Neural cell (in vitro differentiated cells): ENCODE measurements at regions not wholly inside any gene's neighbourhood (a gene's known extent, or its start where the extent isn't known, plus 50 kb on each side); places are given as distances from the start of the nearest gene placed in this dataset.

Source experiments
- H2AFZ ChIP-seq: fragments of 200-600, 300-800 bp; sonication (generic), shearing (Covaris generic); 2 replicates; pipeline ENCODE4 v1.6.0; 2014; ENCODE audit warnings: low read depth, mild to moderate bottlenecking, antibody characterized with exemption, low read length, moderate library complexity
- H3F3A ChIP-seq: fragments of 200-600 bp; shearing (Covaris generic); 2 replicates; pipeline ENCODE4 v1.6.1; 2016; ENCODE audit warnings: mild to moderate bottlenecking, moderate library complexity, mixed read lengths, antibody characterized with exemption, low read length; ENCODE audit not compliant: insufficient read depth, poor library complexity, severe bottlenecking
- H3K27ac ChIP-seq: fragments of 200-600, 300-800 bp; sonication (generic), shearing (Covaris generic); 2 replicates; pipeline ENCODE4 v1.5.1; 2014; ENCODE audit warnings: mild to moderate bottlenecking, low read length, moderate library complexity
- H3K27me3 ChIP-seq: fragments of 300-800, 200-600 bp; sonication (generic), shearing (Covaris generic); 2 replicates; pipeline ENCODE4 v1.6.0; 2014; ENCODE audit warnings: mild to moderate bottlenecking, low read depth, low read length, moderate library complexity; ENCODE audit not compliant: insufficient read depth
- H3K36me3 ChIP-seq: fragments of 300-800, 200-600 bp; sonication (generic), shearing (Covaris generic); 2 replicates; pipeline ENCODE4 v1.5.1; 2014; ENCODE audit warnings: mild to moderate bottlenecking, antibody characterized with exemption, low read length, moderate library complexity; ENCODE audit not compliant: insufficient read depth
- H3K4me2 ChIP-seq: fragments of 300-800, 200-600 bp; sonication (generic), shearing (Covaris generic); 2 replicates; pipeline ENCODE4 v1.6.0; 2014; ENCODE audit warnings: mild to moderate bottlenecking, low read length
- H3K4me3 ChIP-seq: fragments of 300-800, 200-600 bp; sonication (generic), shearing (Covaris generic); 2 replicates; pipeline ENCODE4 v1.5.1; 2014; ENCODE audit warnings: mild to moderate bottlenecking, low read length, moderate library complexity
- H3K79me2 ChIP-seq: fragments of 200-600 bp; shearing (Covaris generic); replicated peaks from 2 replicates; pipeline ENCODE4 v1.6.0; 2014; ENCODE audit warnings: mild to moderate bottlenecking, low read length, moderate library complexity; ENCODE audit not compliant: insufficient read depth
- H3K9ac ChIP-seq: fragments of 300-800, 200-600 bp; sonication (generic), shearing (Covaris generic); 2 replicates; pipeline ENCODE4 v1.6.1; 2016; ENCODE audit warnings: mild to moderate bottlenecking, low read length, mixed read lengths
- H3K9me2 ChIP-seq: fragments of 200-600 bp; shearing (Covaris generic); 2 replicates; pipeline ENCODE4 v1.6.1; 2016; ENCODE audit warnings: mild to moderate bottlenecking, low read length, mixed read lengths; ENCODE audit not compliant: insufficient read depth
- H3K9me3 ChIP-seq: fragments of 200-600, 300-800 bp; sonication (generic), shearing (Covaris generic); 2 replicates; pipeline ENCODE4 v1.6.1; 2016; ENCODE audit warnings: mild to moderate bottlenecking, mixed run types, low read length, moderate library complexity, mixed read lengths
- H4K20me1 ChIP-seq: fragments of 200-600 bp; shearing (Covaris generic); 2 replicates; pipeline ENCODE4 v1.6.1; 2016; ENCODE audit warnings: mild to moderate bottlenecking, mixed run types; ENCODE audit not compliant: insufficient read depth
- EP300 ChIP-seq: fragments of 450-650 bp; conservative IDR thresholded peaks from 2 replicates; pipeline ENCODE4 v1.6.1; 2014; ENCODE audit warnings: antibody characterized with exemption, mild to moderate bottlenecking, moderate library complexity; ENCODE audit not compliant: poor library complexity, severe bottlenecking
- EZH2 ChIP-seq: fragments of 200-600, 300-800 bp; shearing (Covaris generic), sonication (generic); IDR thresholded peaks from 2 replicates; pipeline ENCODE4 v1.6.1; 2014; ENCODE audit warnings: antibody characterized with exemption, low read length, borderline replicate concordance, mild to moderate bottlenecking; ENCODE audit not compliant: insufficient read depth, poor library complexity, severe bottlenecking
- MXI1 ChIP-seq: fragments of 450-650 bp; conservative IDR thresholded peaks from 2 replicates; pipeline ENCODE4 v1.6.1; 2014; ENCODE audit warnings: antibody characterized with exemption, mild to moderate bottlenecking; ENCODE audit not compliant: poor library complexity, severe bottlenecking
- POLR2AphosphoS5 ChIP-seq: IDR thresholded peaks from 2 replicates; pipeline ENCODE4 v1.6.1; 2012
- RAD21 ChIP-seq: fragments of 450-650 bp; conservative IDR thresholded peaks from 2 replicates; pipeline ENCODE4 v1.6.1; 2014; ENCODE audit warnings: antibody characterized with exemption, mild to moderate bottlenecking, moderate library complexity
- SMC3 ChIP-seq: fragments of 450-650 bp; conservative IDR thresholded peaks from 2 replicates; pipeline ENCODE4 v1.6.1; 2014; ENCODE audit warnings: antibody characterized with exemption, mild to moderate bottlenecking, moderate library complexity; ENCODE audit not compliant: poor library complexity
- TAF1 ChIP-seq: IDR thresholded peaks from 2 replicates; pipeline ENCODE4 v1.6.1; 2012; ENCODE audit warnings: low read depth
- TF ChIP-seq, protein P1 (sequence below): IDR thresholded peaks from 2 replicates; pipeline ENCODE4 v1.6.1; 2012; ENCODE audit warnings: borderline replicate concordance
- TF ChIP-seq, protein P2 (sequence below): fragments of 450-650 bp; IDR thresholded peaks from 2 replicates; pipeline ENCODE4 v1.5.1; 2014; ENCODE audit warnings: antibody characterized with exemption, mild to moderate bottlenecking, moderate library complexity; ENCODE audit not compliant: poor library complexity, severe bottlenecking

- H3K27me3 ChIP-seq = no peaks in the 10 kb centered on the region
- H3K9me3 ChIP-seq = no peaks in the 10 kb centered on the region
- no peak overlapping the region for H3K4me2 ChIP-seq
- no peaks in the 10 kb centered on the region for H4K20me1 ChIP-seq
- H3K27ac ChIP-seq = no peak overlapping the region
- H3K9me2 ChIP-seq = no peaks in the 10 kb centered on the region
- no peak overlapping the region for H2AFZ ChIP-seq
- no peaks in the 10 kb centered on the region for H3K36me3 ChIP-seq
- H3K79me2 ChIP-seq = no peaks in the 10 kb centered on the region
- peaks cover 2% of the 10 kb centered on the region for H3F3A ChIP-seq
- TF ChIP-seq, protein P1, sequence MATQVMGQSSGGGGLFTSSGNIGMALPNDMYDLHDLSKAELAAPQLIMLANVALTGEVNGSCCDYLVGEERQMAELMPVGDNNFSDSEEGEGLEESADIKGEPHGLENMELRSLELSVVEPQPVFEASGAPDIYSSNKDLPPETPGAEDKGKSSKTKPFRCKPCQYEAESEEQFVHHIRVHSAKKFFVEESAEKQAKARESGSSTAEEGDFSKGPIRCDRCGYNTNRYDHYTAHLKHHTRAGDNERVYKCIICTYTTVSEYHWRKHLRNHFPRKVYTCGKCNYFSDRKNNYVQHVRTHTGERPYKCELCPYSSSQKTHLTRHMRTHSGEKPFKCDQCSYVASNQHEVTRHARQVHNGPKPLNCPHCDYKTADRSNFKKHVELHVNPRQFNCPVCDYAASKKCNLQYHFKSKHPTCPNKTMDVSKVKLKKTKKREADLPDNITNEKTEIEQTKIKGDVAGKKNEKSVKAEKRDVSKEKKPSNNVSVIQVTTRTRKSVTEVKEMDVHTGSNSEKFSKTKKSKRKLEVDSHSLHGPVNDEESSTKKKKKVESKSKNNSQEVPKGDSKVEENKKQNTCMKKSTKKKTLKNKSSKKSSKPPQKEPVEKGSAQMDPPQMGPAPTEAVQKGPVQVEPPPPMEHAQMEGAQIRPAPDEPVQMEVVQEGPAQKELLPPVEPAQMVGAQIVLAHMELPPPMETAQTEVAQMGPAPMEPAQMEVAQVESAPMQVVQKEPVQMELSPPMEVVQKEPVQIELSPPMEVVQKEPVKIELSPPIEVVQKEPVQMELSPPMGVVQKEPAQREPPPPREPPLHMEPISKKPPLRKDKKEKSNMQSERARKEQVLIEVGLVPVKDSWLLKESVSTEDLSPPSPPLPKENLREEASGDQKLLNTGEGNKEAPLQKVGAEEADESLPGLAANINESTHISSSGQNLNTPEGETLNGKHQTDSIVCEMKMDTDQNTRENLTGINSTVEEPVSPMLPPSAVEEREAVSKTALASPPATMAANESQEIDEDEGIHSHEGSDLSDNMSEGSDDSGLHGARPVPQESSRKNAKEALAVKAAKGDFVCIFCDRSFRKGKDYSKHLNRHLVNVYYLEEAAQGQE = no peak
- no peak for TF ChIP-seq SMC3
- TF ChIP-seq, protein P2, sequence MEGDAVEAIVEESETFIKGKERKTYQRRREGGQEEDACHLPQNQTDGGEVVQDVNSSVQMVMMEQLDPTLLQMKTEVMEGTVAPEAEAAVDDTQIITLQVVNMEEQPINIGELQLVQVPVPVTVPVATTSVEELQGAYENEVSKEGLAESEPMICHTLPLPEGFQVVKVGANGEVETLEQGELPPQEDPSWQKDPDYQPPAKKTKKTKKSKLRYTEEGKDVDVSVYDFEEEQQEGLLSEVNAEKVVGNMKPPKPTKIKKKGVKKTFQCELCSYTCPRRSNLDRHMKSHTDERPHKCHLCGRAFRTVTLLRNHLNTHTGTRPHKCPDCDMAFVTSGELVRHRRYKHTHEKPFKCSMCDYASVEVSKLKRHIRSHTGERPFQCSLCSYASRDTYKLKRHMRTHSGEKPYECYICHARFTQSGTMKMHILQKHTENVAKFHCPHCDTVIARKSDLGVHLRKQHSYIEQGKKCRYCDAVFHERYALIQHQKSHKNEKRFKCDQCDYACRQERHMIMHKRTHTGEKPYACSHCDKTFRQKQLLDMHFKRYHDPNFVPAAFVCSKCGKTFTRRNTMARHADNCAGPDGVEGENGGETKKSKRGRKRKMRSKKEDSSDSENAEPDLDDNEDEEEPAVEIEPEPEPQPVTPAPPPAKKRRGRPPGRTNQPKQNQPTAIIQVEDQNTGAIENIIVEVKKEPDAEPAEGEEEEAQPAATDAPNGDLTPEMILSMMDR = no peak
- no peak for TF ChIP-seq EZH2
- no peak for TF ChIP-seq TAF1
- TF ChIP-seq RAD21 = no peak
- TF ChIP-seq EP300 = no peak
- no peak for TF ChIP-seq MXI1
- no peak for TF ChIP-seq POLR2AphosphoS5
- no peak overlapping the region for H3K4me3 ChIP-seq
- H3K9ac ChIP-seq = no peak overlapping the region
Observed at GRCh38 chr5:68405784-68406743, 190.5 kb downstream of the PIK3R1 start.

- peaks cover 2% of the 10 kb centered on the region for H3F3A ChIP-seq
- H3K4me3 ChIP-seq = no peak overlapping the region
- H3K36me3 ChIP-seq = no peaks in the 10 kb centered on the region
- no peak overlapping the region for H3K27ac ChIP-seq
- no peaks in the 10 kb centered on the region for H3K79me2 ChIP-seq
- H3K4me2 ChIP-seq = no peak overlapping the region
- no peaks in the 10 kb centered on the region for H3K9me2 ChIP-seq
- no peak overlapping the region for H3K9ac ChIP-seq
- TF ChIP-seq, protein P1 = no peak
- TF ChIP-seq EP300 (no peak), POLR2AphosphoS5 (no peak), MXI1 (no peak), TAF1 (no peak), RAD21 (no peak)
- no peaks in the 10 kb centered on the region for H3K27me3 ChIP-seq
- no peaks in the 10 kb centered on the region for H4K20me1 ChIP-seq
- no peaks in the 10 kb centered on the region for H3K9me3 ChIP-seq
- no peak overlapping the region for H2AFZ ChIP-seq
Observed at GRCh38 chr5:68406767-68407241, 191.2 kb downstream of the PIK3R1 start.
